Breast epithelium (tissue), 4 donors: ENCODE measurements at regions not wholly inside any gene's neighbourhood (a gene's known extent, or its start where the extent isn't known, plus 50 kb on each side); places are given as distances from the start of the nearest gene placed in this dataset.

Experiments
- DNase-seq, 2 donors: peaks; one replicate each; pipeline ENCODE4 v3.0.0-alpha.2; 2019; ENCODE audit warnings: low spot score in 2 of 2
- H3K27ac ChIP-seq, 2 donors: fragments of 200-600 bp; sonication (generic) in 1 of 2; one replicate each; pipeline ENCODE4 v1.5.1; 2016 to 2019; ENCODE audit warnings: mild to moderate bottlenecking in 1 of 2
- H3K27me3 ChIP-seq, 2 donors: fragments of 200-600 bp; sonication (generic) in 1 of 2; one replicate each; pipeline versions ENCODE4 v1.5.1 to v1.6.0; 2017 to 2019; ENCODE audit warnings: control low read depth in 1 of 2, mild to moderate bottlenecking in 1 of 2
- H3K36me3 ChIP-seq: fragments of 200-600 bp; one replicate; pipeline ENCODE4 v1.5.1; 2019
- H3K4me1 ChIP-seq, 2 donors: fragments of 200-600 bp; sonication (generic); one replicate each; pipeline ENCODE4 v1.5.1; 2016 to 2019; ENCODE audit warnings: control low read depth in 1 of 2
- H3K4me3 ChIP-seq, 3 donors: fragments of 200-600 bp; sonication (generic); 1 replicate in 2 of 3; 2 replicates in 1 of 3; pipeline ENCODE4 v1.5.1; 2016 to 2019; ENCODE audit warnings: mild to moderate bottlenecking in 3 of 3, moderate library complexity in 2 of 3
- H3K9me3 ChIP-seq, 2 donors: fragments of 200-600 bp; sonication (generic) in 1 of 2; one replicate each; pipeline ENCODE4 v1.5.1; 2016 to 2019; ENCODE audit warnings: control low read depth in 1 of 2
- CTCF ChIP-seq, 3 donors: fragments of 450-650 bp; IDR thresholded peaks; one replicate each; pipeline ENCODE4 v1.5.1; 2016 to 2017; ENCODE audit warnings: antibody characterized with exemption in 3 of 3, mild to moderate bottlenecking in 3 of 3, moderate library complexity in 3 of 3
- POLR2A ChIP-seq: fragments of 450-650 bp; IDR thresholded peaks from one replicate; pipeline ENCODE4 v1.6.1; 2016; ENCODE audit warnings: antibody characterized with exemption, mild to moderate bottlenecking, moderate library complexity
- POLR2AphosphoS5 ChIP-seq, 3 donors: sonication (generic); formaldehyde crosslinking; IDR thresholded peaks; one replicate each; pipeline ENCODE4 v1.6.1; 2017; ENCODE audit warnings: antibody characterized with exemption in 3 of 3
- intact Hi-C: fragments of 100-400 bp; cut with DNase I; formaldehyde crosslinking; loops from one replicate; pipeline ENCODE4 v1.15.1; 2023; ENCODE audit warnings: low total_unique reads

GRCh38 chr4:10275696-10276095 lies 159.1 kb upstream of the WDR1 start:
- no peak for TF ChIP-seq POLR2A
- no peak for TF ChIP-seq POLR2AphosphoS5 (IDR thresholded peaks at IDR 0.05)
- TF ChIP-seq CTCF (IDR thresholded peaks at IDR 0.05) = no peak

GRCh38 chr4:10273030-10273429 lies 156.4 kb upstream of the WDR1 start:
- TF ChIP-seq POLR2AphosphoS5 (IDR thresholded peaks at IDR 0.05) = no peak
- no peak for TF ChIP-seq CTCF (IDR thresholded peaks at IDR 0.05)
- TF ChIP-seq POLR2A = no peak
- Histone ChIP-seq H3K27me3 (no peaks in the 10 kb centered on the region), H3K4me1 (no peaks in the 10 kb centered on the region), H3K4me3 (no peak overlapping the region), H3K27ac (no peak overlapping the region), H3K9me3 (no peaks in the 10 kb centered on the region), H3K36me3 (no peaks in the 10 kb centered on the region)
- intact Hi-C loops = no loop called here
- DNase-seq = no peak

More at GRCh38 chr4:10275696-10276095, 159.1 kb upstream of the WDR1 start:
- no peaks in the 10 kb centered on the region for H3K36me3 ChIP-seq
- intact Hi-C loops = no loop called here
- H3K4me1 ChIP-seq = no peaks in the 10 kb centered on the region
- DNase-seq = peak in 1 of 2 donors; percentile 21
- no peaks in the 10 kb centered on the region for H3K27me3 ChIP-seq
- no peak overlapping the region for H3K4me3 ChIP-seq
- no peaks in the 10 kb centered on the region for H3K9me3 ChIP-seq
- H3K27ac ChIP-seq = no peak overlapping the region

GRCh38 chr4:10272511-10272910 lies 155.9 kb upstream of the WDR1 start:
- H3K27ac ChIP-seq = no peak overlapping the region
- DNase-seq = no peak
- intact Hi-C loops = no loop called here
- no peaks in the 10 kb centered on the region for H3K4me1 ChIP-seq
- no peak for TF ChIP-seq POLR2AphosphoS5 (IDR thresholded peaks at IDR 0.05)
- no peak for TF ChIP-seq POLR2A
- no peaks in the 10 kb centered on the region for H3K36me3 ChIP-seq
- H3K4me3 ChIP-seq = no peak overlapping the region
- no peaks in the 10 kb centered on the region for H3K27me3 ChIP-seq
- H3K9me3 ChIP-seq = no peaks in the 10 kb centered on the region

GRCh38 chr4:10267066-10267465 lies 150.5 kb upstream of the WDR1 start:
- DNase-seq = no peak
- intact Hi-C loops = no loop called here

GRCh38 chr4:10260777-10261176 lies 144.2 kb upstream of the WDR1 start:
- Histone ChIP-seq H3K27me3 (no peaks in the 10 kb centered on the region), H3K27ac (no peak overlapping the region), H3K4me1 (no peaks in the 10 kb centered on the region), H3K4me3 (no peak overlapping the region), H3K9me3 (no peaks in the 10 kb centered on the region), H3K36me3 (no peaks in the 10 kb centered on the region)
- intact Hi-C loops = no loop called here
- DNase-seq = no peak
- TF ChIP-seq CTCF (IDR thresholded peaks at IDR 0.05) (no peak), POLR2A (no peak), POLR2AphosphoS5 (IDR thresholded peaks at IDR 0.05) (no peak)

More at GRCh38 chr4:10267066-10267465, 150.5 kb upstream of the WDR1 start:
- Histone ChIP-seq H3K36me3 (no peaks in the 10 kb centered on the region), H3K9me3 (no peaks in the 10 kb centered on the region), H3K27ac (no peak overlapping the region), H3K4me1 (no peaks in the 10 kb centered on the region), H3K4me3 (no peak overlapping the region), H3K27me3 (no peaks in the 10 kb centered on the region)
- no peak for TF ChIP-seq POLR2AphosphoS5 (IDR thresholded peaks at IDR 0.05)
- no peak for TF ChIP-seq POLR2A
- TF ChIP-seq CTCF (IDR thresholded peaks at IDR 0.05) = no peak

- Histone ChIP-seq H3K27me3 (no peaks in the 10 kb centered on the region), H3K27ac (no peak overlapping the region), H3K4me1 (no peaks in the 10 kb centered on the region), H3K9me3 (no peaks in the 10 kb centered on the region), H3K4me3 (no peak overlapping the region), H3K36me3 (no peaks in the 10 kb centered on the region)
- TF ChIP-seq CTCF (IDR thresholded peaks at IDR 0.05) (no peak), POLR2A (no peak), POLR2AphosphoS5 (IDR thresholded peaks at IDR 0.05) (no peak)
- DNase-seq = no peak
- intact Hi-C loops = no loop called here
Observed at GRCh38 chr4:10259976-10260375, 143.4 kb upstream of the WDR1 start.
